Activated gamma-delta T cell treated with anti-CD3 and anti-CD28 coated beads, Interleukin-2, amount 50 U/mL, for 16 hours (primary cell): ENCODE measurements at regions not wholly inside any gene's neighbourhood (a gene's known extent, or its start where the extent isn't known, plus 50 kb on each side); places are given as distances from the start of the nearest gene placed in this dataset.

Experiments
- DNase-seq: peaks from one replicate; pipeline ENCODE4 v3.0.0-alpha.2; 2020; ENCODE audit warnings: low read depth

DNA sequence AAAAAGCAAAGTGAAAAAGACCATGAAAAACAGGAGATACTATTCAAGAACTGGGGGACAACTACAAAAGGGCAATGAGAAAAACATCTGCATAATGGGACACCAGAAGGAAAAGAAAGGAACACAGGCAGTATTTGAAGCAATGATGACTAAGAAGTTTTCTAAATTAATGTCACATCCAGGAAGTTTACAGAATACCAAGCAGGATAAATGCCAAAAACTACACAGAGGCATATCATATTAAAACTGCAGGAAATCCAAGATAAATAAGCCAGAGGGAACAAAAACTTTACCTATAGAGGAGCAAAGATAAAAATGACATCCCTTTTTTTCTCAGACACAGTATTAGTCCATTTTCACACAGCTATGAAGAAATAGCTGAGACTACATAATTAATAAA is 193.0 kb downstream of the ERMARD start:
- no peak for DNase-seq

GRCh38 chr6:169944061-169944337 is 192.6 kb downstream of the ERMARD start:
- DNase-seq: no peak

DNA sequence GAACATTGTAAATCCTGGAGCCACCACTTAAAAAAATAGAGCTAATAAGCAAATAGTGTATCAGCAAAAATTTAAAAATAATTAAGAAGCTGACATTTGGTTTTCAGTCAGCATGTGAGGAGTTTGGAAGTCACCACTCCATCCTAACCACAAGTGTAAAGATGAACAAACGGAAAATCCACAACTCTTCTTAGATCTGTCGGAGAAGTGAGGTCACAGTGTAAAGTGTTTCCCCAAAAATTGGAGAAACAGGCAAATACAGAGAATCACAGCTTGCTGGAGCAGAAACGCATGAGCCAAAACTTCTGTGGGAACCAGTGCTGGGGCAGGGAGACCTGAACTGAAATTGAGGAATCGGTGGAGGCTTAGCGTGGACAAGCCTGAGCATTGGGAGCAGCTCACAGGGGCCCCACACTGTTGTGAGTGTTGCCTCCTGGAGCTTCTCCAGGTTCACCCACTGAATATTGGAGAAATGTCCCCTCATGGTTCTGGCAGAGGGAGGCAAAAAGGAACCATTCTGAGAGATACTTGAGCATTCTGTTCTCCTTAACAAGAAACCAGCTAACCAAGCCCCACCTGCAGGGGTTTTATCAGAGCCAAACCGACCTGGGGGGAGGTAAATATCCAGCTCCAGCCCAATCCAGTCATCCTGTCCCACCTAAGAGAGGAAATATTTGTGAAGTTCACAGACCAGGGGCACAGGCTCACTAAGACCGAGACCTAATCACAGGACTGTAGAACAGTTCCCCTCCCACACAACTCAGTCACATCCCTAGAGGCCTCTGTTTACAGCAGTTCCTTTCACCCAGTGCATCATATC is 192.0 kb downstream of the ERMARD start:
- no peak for DNase-seq

GRCh38 chr6:169942173-169942572 is 190.8 kb downstream of the ERMARD start:
- no peak for DNase-seq

DNA sequence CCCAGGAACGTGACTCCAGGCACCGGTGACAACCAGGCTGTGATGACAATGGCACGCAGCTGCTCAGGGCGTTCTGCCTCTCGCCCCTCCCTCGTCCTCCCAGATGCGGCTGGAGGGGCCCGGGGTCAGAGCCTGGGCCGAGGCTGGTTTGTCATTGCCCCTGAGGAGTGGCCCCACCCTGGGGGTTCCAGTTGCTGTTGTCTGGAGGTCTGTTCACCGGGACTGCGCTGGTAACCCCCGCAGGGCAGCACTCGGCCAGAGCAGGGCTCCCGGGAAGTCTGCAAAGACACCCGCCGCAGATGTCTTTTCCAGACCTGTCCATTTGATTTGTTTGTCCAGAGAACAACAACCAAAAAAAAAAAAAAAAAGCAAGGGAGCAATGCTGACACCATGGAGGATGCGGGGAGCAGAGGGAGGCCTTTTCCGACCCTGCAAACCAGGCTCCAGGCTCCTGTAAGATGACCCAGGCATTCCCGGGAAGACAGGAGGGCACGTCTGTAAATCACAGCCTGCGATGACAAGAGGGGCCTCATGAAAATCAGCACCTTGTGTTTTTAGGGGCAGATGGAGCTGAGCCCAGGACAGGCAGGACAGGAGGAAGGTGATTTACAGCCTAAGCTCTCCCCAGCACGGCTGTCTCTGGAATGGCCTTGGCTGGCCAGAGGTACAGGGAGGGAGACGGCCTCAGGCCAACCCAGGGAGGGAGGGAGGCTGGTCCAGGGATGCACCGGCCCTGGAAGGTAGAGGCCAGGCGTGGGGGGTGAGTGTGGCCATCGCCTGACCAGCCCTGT is 189.3 kb downstream of the ERMARD start:
- DNase-seq: no peak

DNA sequence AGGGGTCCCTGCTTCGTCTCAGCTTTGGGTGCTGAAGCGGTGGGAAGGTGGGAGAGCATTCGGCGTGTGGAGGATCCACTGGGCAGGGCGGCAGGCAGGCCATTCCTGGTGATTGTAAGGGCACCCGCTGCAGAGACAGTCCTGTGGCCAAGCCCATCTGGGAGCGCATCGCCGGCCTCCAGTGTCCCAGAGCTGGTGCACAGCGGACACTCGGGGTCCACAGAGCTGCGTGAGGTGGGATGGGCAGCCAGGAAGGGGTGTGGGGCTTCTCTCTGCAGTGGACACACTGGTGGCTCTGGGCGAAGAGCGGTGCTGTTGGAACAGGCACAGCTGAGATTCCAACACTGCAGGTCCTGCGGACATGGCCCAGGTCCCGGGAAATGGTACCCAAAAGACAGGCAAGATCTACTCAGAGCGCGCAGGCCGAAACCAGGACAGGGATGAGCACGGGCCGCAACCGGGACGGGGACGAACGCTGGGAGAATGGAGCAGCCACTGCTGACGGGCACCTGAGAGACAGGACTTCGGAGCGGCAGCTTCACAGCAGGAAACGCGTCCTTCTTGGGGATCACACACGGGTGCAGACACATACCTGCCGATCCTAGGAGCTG is 188.2 kb downstream of the ERMARD start:
- no peak for DNase-seq

DNA sequence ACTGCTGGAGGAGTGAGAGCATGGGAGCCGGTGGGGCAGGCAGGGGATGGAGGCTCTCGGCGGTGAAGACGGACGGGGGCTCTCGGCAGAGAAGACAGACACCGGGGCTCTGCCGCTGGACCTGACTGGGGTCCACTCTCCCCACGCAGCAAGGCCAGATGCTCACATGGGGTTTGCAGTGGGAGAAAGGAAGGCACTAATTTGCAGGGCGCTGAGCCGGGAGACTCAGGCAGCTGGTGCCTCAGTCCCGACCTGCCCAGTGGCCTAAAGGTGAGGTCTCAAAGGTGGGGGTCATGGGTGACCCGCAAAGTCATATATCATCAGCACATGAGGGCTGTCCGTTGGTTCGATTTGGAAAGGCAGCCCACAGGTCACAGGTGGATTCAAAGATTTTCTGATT is 187.3 kb downstream of the ERMARD start:
- DNase-seq: no peak

DNA sequence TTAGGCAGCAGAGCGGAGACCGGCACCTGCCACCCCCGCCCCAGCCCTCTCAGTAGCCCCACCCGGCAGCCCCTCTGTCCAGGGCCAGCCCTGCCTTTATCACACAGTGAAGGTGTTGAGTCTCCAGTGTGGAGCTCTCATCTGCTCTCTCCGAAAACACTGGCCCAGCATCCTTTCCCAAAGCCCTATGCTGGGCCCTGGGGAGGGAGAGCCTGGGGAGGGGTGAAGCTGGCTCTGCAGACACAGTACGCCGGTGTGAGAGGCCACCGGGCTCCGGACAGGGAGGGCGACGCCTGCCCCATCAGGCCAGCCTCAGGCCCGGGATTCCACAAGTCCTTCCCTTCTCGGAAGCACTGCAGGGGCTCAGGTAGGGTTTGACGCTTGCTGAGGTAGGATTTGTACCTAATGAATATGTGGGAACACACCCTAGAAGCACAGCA is 186.9 kb downstream of the ERMARD start:
- no peak for DNase-seq

- no peak for DNase-seq
Measured at GRCh38 chr6:169937389-169938261, 186.2 kb downstream of the ERMARD start.

DNA sequence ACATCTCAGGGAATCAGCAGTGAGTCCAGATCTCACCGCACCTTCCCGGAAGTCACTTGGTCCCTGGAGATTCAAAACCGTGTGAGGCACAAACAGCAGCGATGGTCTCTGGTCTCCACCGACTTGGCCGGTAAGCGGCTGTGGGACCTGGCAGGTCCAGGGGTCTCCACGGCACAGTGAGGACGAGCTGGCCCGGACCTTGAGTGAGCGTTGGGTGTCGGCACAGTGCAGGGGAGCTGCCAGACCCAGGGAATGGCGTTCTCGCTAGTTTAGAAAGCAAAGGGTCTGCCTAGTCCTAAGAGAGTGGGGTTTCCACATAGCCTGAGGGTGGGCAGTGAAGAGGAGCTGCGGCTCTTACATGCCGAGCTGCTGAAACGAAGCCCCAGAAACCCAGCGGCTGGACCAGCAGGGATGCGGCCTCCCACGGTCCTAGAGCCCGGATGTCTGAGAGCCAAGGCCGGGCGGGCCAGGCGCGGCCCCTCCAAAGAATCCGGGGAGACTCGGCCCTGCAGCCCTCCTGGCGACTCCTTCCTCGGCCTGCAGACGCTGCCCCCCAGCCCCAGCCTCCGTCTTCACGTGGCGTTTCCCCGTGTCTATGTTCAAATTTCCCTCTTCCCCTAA is 185.0 kb downstream of the ERMARD start:
- no peak for DNase-seq

DNA sequence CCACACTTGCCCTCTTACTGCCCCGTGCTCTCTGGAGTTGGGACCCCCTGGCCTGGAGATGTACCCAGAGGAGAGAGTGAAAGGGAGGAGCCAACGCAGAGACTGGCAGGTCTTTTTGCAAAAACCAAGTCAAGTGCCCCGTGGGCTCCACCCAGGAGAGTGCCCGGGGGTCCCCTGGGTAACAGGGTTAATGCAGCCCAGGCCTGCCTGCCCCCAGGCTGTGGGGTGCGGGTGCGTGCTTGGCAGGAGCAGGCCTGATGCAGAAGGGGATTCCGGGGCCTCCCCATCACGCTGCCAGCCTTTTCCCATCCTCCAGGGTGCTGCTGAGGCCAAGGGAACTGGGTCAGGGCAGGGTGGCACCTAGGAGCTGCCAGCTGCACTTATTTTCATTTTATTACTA is 184.4 kb downstream of the ERMARD start:
- no peak for DNase-seq

DNA sequence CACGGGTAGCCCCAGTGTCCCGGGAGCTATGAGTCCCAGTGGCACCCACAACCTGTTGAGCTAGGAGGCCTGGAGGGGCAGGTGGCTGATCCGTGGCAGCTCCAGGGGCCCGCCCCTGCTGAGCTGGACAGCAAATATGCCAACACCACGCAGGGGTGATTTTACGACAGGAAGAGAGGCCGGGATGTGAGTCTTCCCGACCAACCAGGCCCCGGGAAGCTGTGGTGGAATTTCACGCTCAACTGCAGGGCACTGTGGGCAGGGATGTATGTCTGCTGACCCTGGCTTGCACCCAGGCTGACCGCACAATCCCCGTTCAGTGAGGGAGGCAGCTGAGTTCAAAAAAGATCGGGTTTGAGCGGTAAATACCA is 183.9 kb downstream of the ERMARD start:
- no peak for DNase-seq

DNA sequence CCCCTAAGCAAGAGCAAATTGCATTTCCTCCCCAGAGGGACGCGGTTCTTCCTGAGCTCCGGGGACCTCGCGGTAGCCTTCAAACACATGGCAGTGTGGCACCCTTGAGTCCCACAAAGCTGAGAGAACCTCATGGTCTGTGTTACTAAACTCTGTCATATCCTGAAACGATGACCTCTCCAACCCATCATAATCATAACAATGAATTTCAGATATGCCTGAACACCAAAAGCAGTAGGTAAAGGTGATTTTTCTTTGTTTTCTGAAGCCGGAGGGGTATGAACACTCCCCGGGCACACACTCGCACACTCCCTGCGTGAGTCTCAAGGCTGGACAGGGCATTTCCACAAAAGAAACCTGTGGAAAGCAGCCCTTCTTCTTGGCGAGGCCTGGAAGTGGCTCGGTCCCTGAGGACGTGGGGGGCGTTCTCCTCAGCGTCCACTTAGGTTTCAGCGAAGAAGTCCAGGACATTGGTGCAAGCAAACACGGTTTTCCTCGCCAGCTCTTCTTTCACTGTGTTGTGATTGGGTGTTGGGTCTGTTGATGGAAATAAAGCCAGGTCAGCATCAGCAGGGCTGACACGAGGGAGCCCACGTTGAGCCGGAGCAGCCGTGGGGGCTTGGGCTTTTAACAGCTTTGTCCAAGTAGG is 183.4 kb downstream of the ERMARD start:
- DNase-seq: no peak

DNA sequence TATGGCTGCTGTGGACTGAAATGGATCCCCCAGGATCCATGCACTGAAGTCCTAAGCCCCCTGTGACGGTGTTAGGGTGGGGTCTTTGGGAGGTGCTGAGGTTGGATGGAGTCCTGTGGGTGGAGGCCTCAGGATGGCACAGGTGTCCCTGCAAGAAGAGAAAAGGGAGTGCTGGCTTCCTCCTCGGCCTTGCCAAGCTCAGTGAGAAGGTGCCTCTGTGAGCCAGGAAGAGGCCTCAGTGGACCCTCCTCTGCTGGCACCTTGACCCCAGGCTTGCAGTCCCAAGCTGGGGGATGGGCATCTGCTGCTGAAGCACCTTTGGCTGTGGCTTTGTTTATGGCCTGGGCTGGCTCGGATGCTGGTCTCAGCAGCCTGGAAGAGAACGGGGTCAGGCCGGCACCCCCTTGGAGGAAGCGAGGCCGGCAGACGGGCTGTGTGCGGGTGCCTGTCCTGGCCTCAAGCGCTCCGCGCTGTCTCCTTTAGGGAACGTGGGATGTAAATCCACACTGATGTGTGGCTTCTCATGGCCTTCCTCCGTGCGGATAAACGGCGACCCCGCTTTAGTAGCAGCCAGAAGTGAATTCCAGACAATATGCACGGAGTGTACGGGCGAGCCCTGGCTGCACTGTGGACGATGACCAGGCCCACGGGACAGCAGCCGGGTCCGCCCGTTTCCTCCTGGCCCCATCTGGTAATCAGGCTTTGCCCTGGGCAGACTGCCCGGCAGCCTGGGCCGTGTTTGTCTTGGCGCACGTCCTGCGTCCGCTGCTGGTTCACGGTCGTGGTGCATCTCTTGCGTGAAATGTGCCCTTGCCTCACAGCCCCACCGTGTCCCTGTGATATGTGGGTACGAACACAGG is 182.6 kb downstream of the ERMARD start:
- DNase-seq: no peak

DNA sequence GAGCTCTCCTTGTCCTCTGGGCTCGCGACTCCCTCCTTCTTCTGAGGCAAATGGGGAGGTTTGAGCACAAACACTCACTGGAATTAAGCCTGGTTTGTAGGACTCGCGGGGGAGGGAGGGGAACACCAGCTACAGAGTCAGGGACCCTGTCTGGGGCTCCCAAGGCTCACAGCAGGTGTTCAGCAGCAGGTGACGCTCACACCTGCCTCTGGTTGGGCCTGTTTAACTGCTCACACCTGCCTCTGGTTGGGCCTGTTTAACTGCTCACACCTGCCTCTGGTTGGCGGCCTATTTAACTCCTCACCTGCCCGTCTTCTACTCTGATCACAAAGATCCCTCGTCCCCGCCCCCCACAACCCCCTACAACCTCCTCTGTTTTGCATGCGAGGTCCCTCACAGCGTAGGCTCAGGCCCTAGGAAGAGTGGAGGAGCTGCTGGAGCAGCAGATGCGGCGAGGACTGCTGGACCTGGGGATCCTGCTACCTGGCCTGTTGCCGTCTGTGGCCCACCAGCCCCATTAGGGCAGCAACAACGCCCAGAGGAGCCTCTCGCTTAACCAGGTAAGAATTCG is 181.9 kb downstream of the ERMARD start:
- no peak for DNase-seq

DNA sequence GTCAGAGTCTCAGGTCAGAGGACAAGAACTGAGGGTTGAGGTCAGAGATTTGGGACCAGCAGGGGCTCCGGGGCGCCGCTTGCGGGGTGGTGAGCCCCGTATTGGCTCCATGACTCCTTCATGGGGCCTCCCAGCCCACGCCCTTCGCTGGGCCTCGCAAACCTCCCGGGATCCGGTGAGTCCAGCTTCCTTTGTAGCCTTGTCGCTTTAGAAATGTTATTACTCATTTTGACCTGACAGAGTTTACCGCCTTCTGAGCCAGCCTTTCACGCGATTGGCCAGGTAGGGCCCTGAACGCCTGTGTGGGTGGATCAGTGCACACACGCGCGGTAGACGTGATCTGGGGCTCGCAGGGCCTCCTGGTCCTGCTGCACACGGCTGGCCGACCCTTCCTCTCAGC is 181.1 kb downstream of the ERMARD start:
- DNase-seq: no peak

- no peak for DNase-seq
Measured at GRCh38 chr6:169931261-169931660, 179.8 kb downstream of the ERMARD start.

DNA sequence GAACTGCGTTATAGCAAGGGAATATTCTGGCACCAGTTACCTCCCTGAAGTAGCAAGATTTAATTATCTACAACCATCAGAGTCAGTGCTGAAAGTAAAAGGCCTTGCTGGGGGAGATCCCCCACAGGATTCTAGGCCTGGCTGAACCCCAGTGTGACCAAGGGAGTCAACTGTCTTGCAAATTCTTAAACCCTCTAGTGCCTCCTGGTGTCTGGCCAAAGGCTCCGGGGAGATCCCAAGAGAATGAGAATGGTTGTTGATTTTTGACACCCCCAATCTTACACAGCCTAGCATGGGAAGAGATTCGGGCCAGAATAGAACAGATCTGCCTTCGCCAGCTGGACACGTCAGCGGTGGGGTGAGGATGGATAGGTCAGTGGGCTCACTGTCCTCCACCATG is 179.4 kb downstream of the ERMARD start:
- DNase-seq: no peak

GRCh38 chr6:169927711-169928110 is 176.3 kb downstream of the ERMARD start:
- DNase-seq: no peak
